HepG2 (cell line): ENCODE measurements at regions not wholly inside any gene's neighbourhood (a gene's known extent, or its start where the extent isn't known, plus 50 kb on each side); places are given as distances from the start of the nearest gene placed in this dataset.

Source experiments
- ATF2 ChIP-seq: sonication (generic); formaldehyde crosslinking; IDR thresholded peaks from 2 replicates; pipeline ENCODE4 v1.4.0; 2020; ENCODE audit warnings: missing genetic modification reagents
- CTCF ChIP-seq: sonication (generic); formaldehyde crosslinking; IDR thresholded peaks from 2 replicates; pipeline ENCODE4 v1.5.0; 2020; ENCODE audit warnings: mild to moderate bottlenecking, missing genetic modification reagents, moderate library complexity
- FOXM1 ChIP-seq: sonication (generic); formaldehyde crosslinking; IDR thresholded peaks from 2 replicates; pipeline ENCODE4 v1.5.0; 2020; ENCODE audit warnings: missing genetic modification reagents
- HOMEZ ChIP-seq: IDR thresholded peaks from 2 replicates; pipeline ENCODE4 v1.6.1; 2016; ENCODE audit warnings: low read depth
- KDM1A ChIP-seq: IDR thresholded peaks from 2 replicates; pipeline ENCODE4 v1.6.1; 2016; ENCODE audit warnings: missing compliant biosample characterization
- MIXL1 ChIP-seq: IDR thresholded peaks from 2 replicates; pipeline ENCODE4 v1.6.1; 2016
- MTA1 ChIP-seq: sonication (generic); formaldehyde crosslinking; IDR thresholded peaks from 2 replicates; pipeline ENCODE4 v1.4.0; 2020; ENCODE audit warnings: missing genetic modification reagents, mild to moderate bottlenecking, borderline replicate concordance
- RAD21 ChIP-seq: fragments of 450-650 bp; formaldehyde crosslinking; IDR thresholded peaks from 2 replicates; pipeline ENCODE4 v1.5.0; 2020; ENCODE audit warnings: mild to moderate bottlenecking
- REST ChIP-seq, 2 experiments: IDR thresholded peaks; 2 replicates each; pipeline ENCODE4 v1.6.1; 2011 to 2012; ENCODE audit warnings: low read length in 2 of 2, borderline replicate concordance in 1 of 2, low read depth in 1 of 2, mild to moderate bottlenecking in 1 of 2, moderate library complexity in 1 of 2
- SOX5 ChIP-seq: IDR thresholded peaks from 2 replicates; pipeline ENCODE4 v1.6.1; 2016; ENCODE audit warnings: borderline replicate concordance
- TOE1 ChIP-seq: sonication (generic); formaldehyde crosslinking; IDR thresholded peaks from 2 replicates; pipeline ENCODE4 v1.4.0; 2020; ENCODE audit warnings: mild to moderate bottlenecking, missing genetic modification reagents
- ZSCAN31 ChIP-seq: sonication (generic); formaldehyde crosslinking; IDR thresholded peaks from 2 replicates; pipeline ENCODE4 v1.5.0; 2020; ENCODE audit warnings: low read depth, mild to moderate bottlenecking, missing genetic modification reagents

GRCh38 chr5:40172721-40173120 lies 507.0 kb upstream of the PTGER4 start:
- TF ChIP-seq MTA1 (CRISPR knock-in tag): no peak
- no peak for TF ChIP-seq FOXM1
- no peak for TF ChIP-seq ATF2
- TF ChIP-seq MIXL1 (CRISPR knock-in tag): no peak
- no peak for TF ChIP-seq REST (IDR thresholded peaks at IDR 0.05; ENCODE audit: borderline replicate concordance in 1 of 2, low read depth in 1 of 2, low read length in 2 of 2)
- TF ChIP-seq SOX5: no peak
- TF ChIP-seq HOMEZ (CRISPR knock-in tag): no peak
- no peak for TF ChIP-seq ZSCAN31 (CRISPR knock-in tag)
- no peak for TF ChIP-seq KDM1A (CRISPR knock-in tag)
- no peak for TF ChIP-seq CTCF (CRISPR knock-in tag)
- TF ChIP-seq RAD21 (CRISPR knock-in tag): no peak
- no peak for TF ChIP-seq TOE1 (CRISPR knock-in tag)
